ENCODE measurements at regions not wholly inside any gene's neighbourhood (a gene's known extent, or its start where the extent isn't known, plus 50 kb on each side); places are given as distances from the start of the nearest gene placed in this dataset.

- no peak for TF ChIP-seq CTCF (conservative IDR thresholded peaks at IDR 0.05; ENCODE audit: low read depth, low read length)
- no peak for TF ChIP-seq EZH2phosphoT487 (IDR thresholded peaks at IDR 0.05; ENCODE audit: borderline replicate concordance, low read length)
These were observed 75.9 kb downstream of the BMP4 start for GRCh38 chr14:53880761-53881160.

Data from PC-3 (cell line).